SK-N-MC (cell line): ENCODE measurements at regions not wholly inside any gene's neighbourhood (a gene's known extent, or its start where the extent isn't known, plus 50 kb on each side); places are given as distances from the start of the nearest gene placed in this dataset.

Experiments
- FOXP2 ChIP-seq: optimal IDR thresholded peaks from 2 replicates; pipeline ENCODE3; 2011; ENCODE audit warnings: mild to moderate bottlenecking, moderate library complexity; ENCODE audit not compliant: insufficient read depth; ENCODE audit errors: extremely low read length, control extremely low read depth
- POLR2AphosphoS5 ChIP-seq: IDR thresholded peaks from 2 replicates; pipeline ENCODE4 v1.6.1; 2012; ENCODE audit warnings: mild to moderate bottlenecking, low read depth, low read length, borderline replicate concordance

- TF ChIP-seq POLR2AphosphoS5 (no peak), FOXP2 (no peak)
Observed at GRCh38 chr5:174806729-174807128, 82.3 kb downstream of the MSX2 start.
